GM12874 (cell line): ENCODE measurements at regions not wholly inside any gene's neighbourhood (a gene's known extent, or its start where the extent isn't known, plus 50 kb on each side); places are given as distances from the start of the nearest gene placed in this dataset.

Source experiments
- TF ChIP-seq, protein P1 (sequence below): IDR thresholded peaks from 2 replicates; pipeline ENCODE4 v1.5.1; 2011; ENCODE audit warnings: low read depth, mild to moderate bottlenecking, control low read depth, low read length, moderate library complexity; ENCODE audit not compliant: insufficient read depth

DNA sequence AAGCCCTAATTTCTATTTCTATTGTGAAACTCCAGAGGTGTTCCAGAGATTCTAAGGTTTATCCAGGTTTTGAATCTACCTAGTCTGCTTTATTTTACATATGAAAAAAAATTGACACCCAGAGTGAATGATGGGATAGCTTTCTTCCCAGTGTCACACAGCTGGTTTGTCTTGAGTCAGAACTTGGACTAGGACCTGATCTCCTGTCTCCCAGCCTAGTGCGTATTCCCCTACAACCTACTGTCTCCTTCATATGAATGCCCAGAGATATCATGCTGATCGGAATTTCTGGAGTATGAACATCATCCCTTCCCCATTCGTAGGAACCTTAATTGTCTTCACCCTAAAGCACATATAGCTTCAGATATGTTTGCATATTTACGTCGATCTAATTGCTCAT is 524.2 kb downstream of the SPATA31D1 start:
- TF ChIP-seq, protein P1, sequence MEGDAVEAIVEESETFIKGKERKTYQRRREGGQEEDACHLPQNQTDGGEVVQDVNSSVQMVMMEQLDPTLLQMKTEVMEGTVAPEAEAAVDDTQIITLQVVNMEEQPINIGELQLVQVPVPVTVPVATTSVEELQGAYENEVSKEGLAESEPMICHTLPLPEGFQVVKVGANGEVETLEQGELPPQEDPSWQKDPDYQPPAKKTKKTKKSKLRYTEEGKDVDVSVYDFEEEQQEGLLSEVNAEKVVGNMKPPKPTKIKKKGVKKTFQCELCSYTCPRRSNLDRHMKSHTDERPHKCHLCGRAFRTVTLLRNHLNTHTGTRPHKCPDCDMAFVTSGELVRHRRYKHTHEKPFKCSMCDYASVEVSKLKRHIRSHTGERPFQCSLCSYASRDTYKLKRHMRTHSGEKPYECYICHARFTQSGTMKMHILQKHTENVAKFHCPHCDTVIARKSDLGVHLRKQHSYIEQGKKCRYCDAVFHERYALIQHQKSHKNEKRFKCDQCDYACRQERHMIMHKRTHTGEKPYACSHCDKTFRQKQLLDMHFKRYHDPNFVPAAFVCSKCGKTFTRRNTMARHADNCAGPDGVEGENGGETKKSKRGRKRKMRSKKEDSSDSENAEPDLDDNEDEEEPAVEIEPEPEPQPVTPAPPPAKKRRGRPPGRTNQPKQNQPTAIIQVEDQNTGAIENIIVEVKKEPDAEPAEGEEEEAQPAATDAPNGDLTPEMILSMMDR: no peak

DNA sequence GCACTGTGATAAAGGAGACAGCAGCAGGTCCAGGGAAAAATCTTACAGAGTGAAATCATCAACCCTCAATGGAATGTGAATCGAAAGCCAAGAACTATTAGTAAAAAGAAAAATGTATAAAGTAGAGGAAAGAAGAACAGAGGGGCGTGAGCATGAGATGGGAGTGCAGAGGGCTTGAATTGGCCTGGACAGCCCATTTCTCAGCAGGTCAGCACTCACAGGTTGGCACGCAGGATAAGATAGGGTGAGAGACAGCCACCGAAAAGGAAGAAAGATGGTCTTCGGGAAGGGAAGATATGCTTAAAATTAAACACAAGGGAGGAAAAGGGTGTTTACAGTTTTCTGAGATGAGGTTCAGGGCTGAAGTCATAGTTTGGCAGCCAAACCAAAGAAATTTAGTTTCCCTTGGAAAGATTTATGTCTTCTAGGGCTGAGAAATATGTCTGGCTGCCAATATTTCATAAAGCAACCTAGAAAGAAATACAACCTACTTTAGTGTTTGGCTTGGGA is 524.7 kb downstream of the SPATA31D1 start:
- TF ChIP-seq, protein P1: no peak

DNA sequence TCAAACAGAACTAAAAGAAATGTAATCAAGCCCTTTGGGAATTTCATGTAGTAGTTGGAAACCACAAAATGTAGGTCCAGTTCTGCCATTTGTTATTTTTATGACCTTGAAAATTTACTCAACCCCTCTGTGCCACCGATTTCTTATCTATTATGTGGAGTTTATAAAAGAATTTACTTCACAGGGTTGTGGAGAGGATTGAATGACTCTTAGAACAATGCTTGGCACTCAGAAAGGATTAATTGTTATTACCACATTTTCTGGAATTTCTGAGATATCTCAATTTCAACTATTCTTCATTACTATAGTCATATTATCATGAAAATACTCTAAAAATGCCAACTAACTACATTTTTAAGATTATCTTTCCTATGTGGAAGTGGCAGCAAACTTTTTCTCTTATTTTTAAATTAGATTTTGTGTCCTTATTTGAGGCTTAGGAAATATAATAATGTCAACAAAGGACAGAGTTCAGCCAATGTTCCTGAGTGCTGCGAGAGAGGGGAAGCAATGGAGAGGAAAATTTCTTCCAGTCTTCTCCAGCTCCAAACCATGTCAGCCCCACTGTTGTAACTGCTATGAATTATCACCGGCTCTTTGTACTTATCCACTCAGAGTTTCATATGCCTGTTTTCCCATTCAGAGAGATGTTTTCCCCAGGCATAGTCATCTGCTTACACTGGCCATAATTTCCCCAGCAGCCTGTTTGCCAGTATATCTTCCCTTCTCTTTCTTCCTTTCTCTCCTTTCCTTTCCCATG is 525.6 kb downstream of the SPATA31D1 start:
- TF ChIP-seq, protein P1: no peak

DNA sequence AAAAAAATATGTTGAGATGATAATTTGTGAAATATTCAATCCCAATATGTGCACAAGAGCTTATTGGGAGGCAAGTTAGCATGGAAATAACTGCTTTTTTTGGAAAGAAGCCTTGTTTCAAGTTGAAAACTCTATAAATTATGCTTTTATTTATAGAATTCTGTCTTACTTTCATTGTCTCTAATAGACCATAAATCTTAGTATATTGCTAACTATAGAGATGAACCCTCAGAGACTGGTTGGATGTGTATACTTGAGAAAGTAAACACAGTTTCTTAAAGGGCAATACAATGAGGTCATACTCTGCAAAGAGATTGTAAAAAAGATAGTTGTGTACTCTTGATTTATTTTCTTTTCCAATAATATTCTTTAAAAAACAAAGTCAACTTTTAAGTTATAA is 530.3 kb downstream of the SPATA31D1 start:
- TF ChIP-seq, protein P1: no peak

DNA sequence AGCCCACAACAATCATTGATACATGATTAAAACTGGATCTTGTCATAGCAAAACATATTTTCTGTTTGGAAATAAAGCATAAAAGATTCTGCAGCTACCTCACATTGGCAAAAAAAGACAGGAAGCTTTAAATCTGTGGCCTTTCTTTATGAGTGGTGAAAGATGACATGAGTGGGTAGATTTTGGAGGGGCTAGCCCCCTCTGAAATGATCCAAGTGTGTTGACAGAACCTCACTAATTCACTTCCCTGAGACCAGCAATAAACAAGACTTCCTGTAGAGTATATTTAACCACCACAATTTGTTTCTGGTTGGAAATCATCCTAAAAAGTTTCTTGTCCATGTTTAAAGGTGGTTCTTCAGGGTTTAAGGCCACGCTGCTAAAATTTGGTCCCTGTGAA is 530.8 kb downstream of the SPATA31D1 start:
- TF ChIP-seq, protein P1: no peak

DNA sequence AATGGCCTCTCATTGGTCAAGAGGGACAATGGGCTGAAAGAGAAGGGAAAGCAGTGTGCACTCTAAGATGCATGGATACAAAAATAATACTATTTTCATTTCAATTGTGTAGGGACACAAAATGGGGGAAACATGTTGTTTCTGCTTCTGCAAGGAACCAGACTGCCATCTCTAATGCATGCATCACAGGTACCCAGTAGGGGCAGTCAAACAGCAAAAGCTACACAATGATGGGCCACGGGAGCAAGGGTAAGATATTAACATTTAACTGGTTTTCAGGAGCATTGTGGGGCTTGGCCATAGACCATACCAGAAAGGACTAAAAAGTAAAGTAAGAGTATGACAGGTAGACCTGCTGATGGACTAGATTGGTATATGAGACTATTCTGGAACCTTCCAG is 535.8 kb downstream of the SPATA31D1 start:
- TF ChIP-seq, protein P1: no peak

DNA sequence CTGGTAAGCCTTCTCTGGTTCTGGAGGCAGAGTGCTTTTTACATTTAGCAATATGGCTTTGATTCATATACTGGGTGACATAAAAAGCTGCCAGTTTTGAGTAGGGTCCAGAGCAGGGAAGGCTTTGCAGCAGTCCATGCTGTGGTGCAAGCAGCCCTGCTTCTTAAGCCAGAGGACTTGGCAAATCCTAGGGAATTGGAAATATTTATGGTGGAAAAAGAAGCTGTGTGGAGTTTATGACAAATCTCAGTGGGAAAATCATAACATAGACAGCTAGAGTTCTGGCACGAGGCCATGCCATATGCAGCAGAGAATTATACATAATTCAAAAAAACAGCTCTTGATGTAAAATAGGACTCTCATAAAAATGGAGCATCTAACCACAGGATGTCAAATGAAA is 536.4 kb downstream of the RASEF start:
- TF ChIP-seq, protein P1: no peak
